ENCODE measurements at regions not wholly inside any gene's neighbourhood (a gene's known extent, or its start where the extent isn't known, plus 50 kb on each side); places are given as distances from the start of the nearest gene placed in this dataset.

- no peak for DNase-seq
Measured at GRCh38 chr22:48520207-48520606, 1307.5 kb downstream of the BRD1 start.

- DNase-seq: no peak
Measured at GRCh38 chr22:48517039-48518030, 1310.3 kb downstream of the BRD1 start.

GRCh38 chr22:48516571-48516970 is 1311.1 kb downstream of the BRD1 start:
- no peak for DNase-seq

- DNase-seq: no peak
Measured at GRCh38 chr22:48515571-48516200, 1312.0 kb downstream of the BRD1 start.

GRCh38 chr22:48513929-48514328 is 1313.7 kb downstream of the BRD1 start:
- DNase-seq: no peak

GRCh38 chr22:48513446-48513845 is 1314.2 kb downstream of the BRD1 start:
- no peak for DNase-seq

- DNase-seq: no peak
Measured at GRCh38 chr22:48511781-48512327, 1315.8 kb downstream of the BRD1 start.

GRCh38 chr22:48511211-48511610 is 1316.5 kb downstream of the BRD1 start:
- DNase-seq: no peak

GRCh38 chr22:48510599-48510998 is 1317.1 kb downstream of the BRD1 start:
- DNase-seq: no peak

- DNase-seq: no peak
Measured at GRCh38 chr22:48507595-48508350, 1319.9 kb downstream of the BRD1 start.

- DNase-seq: no peak
Measured at GRCh38 chr22:48507171-48507570, 1320.5 kb downstream of the BRD1 start.

- DNase-seq: no peak
Measured at GRCh38 chr22:48506506-48507145, 1321.0 kb downstream of the BRD1 start.

GRCh38 chr22:48505891-48506290 is 1321.8 kb downstream of the BRD1 start:
- no peak for DNase-seq

GRCh38 chr22:48504519-48505140 is 1323.0 kb downstream of the BRD1 start:
- no peak for DNase-seq

GRCh38 chr22:48503876-48504275 is 1323.8 kb downstream of the BRD1 start:
- DNase-seq: no peak

- DNase-seq: no peak
Measured at GRCh38 chr22:48503035-48503625, 1324.5 kb downstream of the BRD1 start.

GRCh38 chr22:48501231-48501750 is 1326.4 kb downstream of the BRD1 start:
- DNase-seq: no peak

- DNase-seq: no peak
Measured at GRCh38 chr22:48500471-48501230, 1327.0 kb downstream of the BRD1 start.

GRCh38 chr22:48499456-48500425 is 1327.9 kb downstream of the BRD1 start:
- DNase-seq: no peak
